ENCODE measurements at regions not wholly inside any gene's neighbourhood (a gene's known extent, or its start where the extent isn't known, plus 50 kb on each side); places are given as distances from the start of the nearest gene placed in this dataset.

DNA sequence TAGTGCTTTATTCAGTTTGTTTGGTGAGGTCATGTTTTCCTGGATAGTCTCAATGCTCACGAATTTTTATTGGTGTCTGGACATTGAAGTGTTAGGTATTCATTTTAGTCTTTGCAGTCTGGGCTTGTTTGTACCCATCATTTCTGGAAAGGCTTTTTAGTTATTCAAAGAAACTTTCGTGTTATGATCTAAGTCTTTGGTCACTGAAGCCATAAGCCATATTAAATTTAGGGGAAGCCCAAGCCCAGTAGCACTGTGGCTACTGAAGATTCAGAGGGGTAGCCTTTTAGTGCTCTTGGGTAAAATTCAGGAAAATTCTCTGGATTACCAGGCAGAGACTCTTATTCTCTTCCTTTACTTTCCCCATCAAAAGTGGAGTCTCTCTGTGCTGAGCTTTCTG is 56.2 kb upstream of the PEX5L start:
- ChIA-PET CTCF (no interaction called here), POLR2A (no interaction called here)
- H3K4me1 ChIP-seq (ENCODE audit: control extremely low read depth in 1 of 4, control insufficient read depth in 4 of 4, insufficient read depth in 4 of 4, low read length in 3 of 4), result no peaks in the 10 kb centered on the region
- no peak overlapping the region for H3K27ac ChIP-seq (ENCODE audit: insufficient read depth in 1 of 2, low read depth in 1 of 2, low read length in 2 of 2, poor library complexity in 1 of 2, severe bottlenecking in 2 of 2)
- no peak for DNase-seq
- H3K36me3 ChIP-seq (ENCODE audit: control insufficient read depth in 4 of 4, insufficient read depth in 4 of 4, low read length in 3 of 4), result no peaks in the 10 kb centered on the region
- H3K4me3 ChIP-seq (ENCODE audit: control insufficient read depth in 1 of 7, extremely low read depth in 1 of 7, insufficient read depth in 4 of 7, low read depth in 2 of 7, low read length in 6 of 7), result no peak overlapping the region
- WGBS (ENCODE audit: insufficient coverage), result 87% methylated on average over 2 of the region's 2 CpGs
- no peaks in the 10 kb centered on the region for H3K9me3 ChIP-seq (ENCODE audit: control extremely low read depth in 1 of 5, control insufficient read depth in 4 of 5, insufficient read depth in 2 of 5, low read depth in 1 of 5, low read length in 4 of 5)
- no peaks in the 10 kb centered on the region for H3K27me3 ChIP-seq (replicated peaks in 2 of 5; ENCODE audit: control insufficient read depth in 4 of 5, insufficient read depth in 5 of 5, low read length in 4 of 5)

DNA sequence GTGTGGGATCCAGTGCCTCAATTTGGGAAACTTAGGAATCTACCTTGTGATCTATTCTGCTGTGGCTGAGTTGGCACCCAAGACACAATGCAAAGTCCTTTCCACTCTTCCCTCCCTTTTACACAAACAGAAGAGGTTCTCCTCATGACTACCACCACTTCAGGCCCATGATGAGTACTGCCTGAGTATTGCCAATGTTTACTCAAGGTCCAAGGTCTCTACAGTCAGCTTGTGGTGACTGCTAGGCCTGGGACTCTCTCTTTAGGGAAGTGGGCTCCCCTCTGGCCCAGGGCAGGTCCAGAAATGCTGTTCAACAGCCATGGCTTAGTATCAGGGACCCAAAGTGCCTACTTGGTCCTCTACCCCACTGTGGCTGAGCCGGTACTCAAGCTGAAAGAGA is 56.8 kb upstream of the PEX5L start:
- Histone ChIP-seq H3K4me1 (ENCODE audit: control extremely low read depth in 1 of 4, control insufficient read depth in 4 of 4, insufficient read depth in 4 of 4, low read length in 3 of 4) (no peaks in the 10 kb centered on the region), H3K36me3 (ENCODE audit: control insufficient read depth in 4 of 4, insufficient read depth in 4 of 4, low read length in 3 of 4) (no peaks in the 10 kb centered on the region), H3K27ac (ENCODE audit: insufficient read depth in 1 of 2, low read depth in 1 of 2, low read length in 2 of 2, poor library complexity in 1 of 2, severe bottlenecking in 2 of 2) (no peak overlapping the region), H3K9me3 (ENCODE audit: control extremely low read depth in 1 of 5, control insufficient read depth in 4 of 5, insufficient read depth in 2 of 5, low read depth in 1 of 5, low read length in 4 of 5) (no peaks in the 10 kb centered on the region), H3K4me3 (ENCODE audit: control insufficient read depth in 1 of 7, extremely low read depth in 1 of 7, insufficient read depth in 4 of 7, low read depth in 2 of 7, low read length in 6 of 7) (no peak overlapping the region), H3K27me3 (replicated peaks in 2 of 5; ENCODE audit: control insufficient read depth in 4 of 5, insufficient read depth in 5 of 5, low read length in 4 of 5) (no peaks in the 10 kb centered on the region)
- ChIA-PET POLR2A (no interaction called here), CTCF (no interaction called here)
- WGBS (ENCODE audit: insufficient coverage), result no CpG with 5 or more reads among the region's 1 CpG
- DNase-seq, result no peak

DNA sequence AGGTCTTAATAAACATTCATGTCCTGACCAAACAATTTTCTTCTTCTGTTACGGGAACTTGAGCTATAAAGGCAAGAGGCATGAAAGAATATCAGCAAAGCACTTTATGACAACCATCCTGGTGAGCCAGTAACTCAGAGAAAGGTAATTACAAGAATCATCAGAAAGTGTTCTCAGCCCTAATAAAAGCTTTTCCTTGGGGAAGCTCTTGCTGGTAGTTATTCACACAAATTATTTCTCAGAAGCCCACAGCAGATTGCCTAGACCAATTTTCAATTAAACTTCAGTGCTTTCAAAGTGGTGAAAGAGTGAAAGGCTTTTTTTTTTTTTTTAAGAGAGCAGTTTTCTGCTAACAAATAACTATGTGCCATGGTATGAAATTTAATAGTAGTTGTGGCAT is 60.9 kb upstream of the PEX5L start:
- ChIA-PET CTCF (interaction anchor here (1.0 kb wide), 1 partner anchor 9 kb away, joined by 3 read pairs; no protein-coding TSS in a partner anchor), POLR2A (no interaction called here)
- no CpG with 5 or more reads among the region's 1 CpG for WGBS (ENCODE audit: insufficient coverage)

DNA sequence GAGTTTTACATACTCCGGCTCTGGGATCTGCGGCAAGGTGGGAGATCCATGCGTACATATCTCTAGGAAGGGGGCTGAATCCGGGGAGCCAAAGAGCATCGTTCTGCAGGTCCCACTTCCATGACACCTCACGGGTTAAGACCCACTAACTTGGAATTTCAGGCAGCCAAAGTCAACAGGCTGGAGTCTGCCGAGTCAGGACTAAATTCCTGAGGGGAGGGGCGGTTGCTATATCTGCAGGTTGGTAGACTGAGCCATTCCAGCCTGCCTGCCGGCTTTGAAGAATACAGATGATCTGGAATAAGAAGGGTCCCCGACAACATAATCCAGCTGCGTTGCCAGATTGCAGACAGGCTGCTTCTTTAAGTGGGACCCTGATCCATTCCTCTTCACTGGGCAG is 65.4 kb upstream of the PEX5L start:
- WGBS (ENCODE audit: insufficient coverage), result 85% methylated on average over 11 of the region's 11 CpGs
- Histone ChIP-seq H3K4me1 (ENCODE audit: control extremely low read depth in 1 of 4, control insufficient read depth in 4 of 4, insufficient read depth in 4 of 4, low read length in 3 of 4) (no peaks in the 10 kb centered on the region), H3K4me3 (ENCODE audit: control insufficient read depth in 1 of 7, extremely low read depth in 1 of 7, insufficient read depth in 4 of 7, low read depth in 2 of 7, low read length in 6 of 7) (no peak overlapping the region), H3K27ac (ENCODE audit: insufficient read depth in 1 of 2, low read depth in 1 of 2, low read length in 2 of 2, poor library complexity in 1 of 2, severe bottlenecking in 2 of 2) (no peak overlapping the region), H3K36me3 (ENCODE audit: control insufficient read depth in 4 of 4, insufficient read depth in 4 of 4, low read length in 3 of 4) (no peaks in the 10 kb centered on the region), H3K27me3 (replicated peaks in 2 of 5; ENCODE audit: control insufficient read depth in 4 of 5, insufficient read depth in 5 of 5, low read length in 4 of 5) (no peaks in the 10 kb centered on the region), H3K9me3 (ENCODE audit: control extremely low read depth in 1 of 5, control insufficient read depth in 4 of 5, insufficient read depth in 2 of 5, low read depth in 1 of 5, low read length in 4 of 5) (no peaks in the 10 kb centered on the region)
- CTCF ChIA-PET, result no interaction called here
- POLR2A ChIA-PET, result no interaction called here
- DNase-seq, result no peak

More for the DNA sequence above, 60.9 kb upstream of the PEX5L start:
- Histone ChIP-seq H3K9me3 (ENCODE audit: control extremely low read depth in 1 of 5, control insufficient read depth in 4 of 5, insufficient read depth in 2 of 5, low read depth in 1 of 5, low read length in 4 of 5) (no peaks in the 10 kb centered on the region), H3K27ac (ENCODE audit: insufficient read depth in 1 of 2, low read depth in 1 of 2, low read length in 2 of 2, poor library complexity in 1 of 2, severe bottlenecking in 2 of 2) (no peak overlapping the region), H3K4me1 (ENCODE audit: control extremely low read depth in 1 of 4, control insufficient read depth in 4 of 4, insufficient read depth in 4 of 4, low read length in 3 of 4) (no peaks in the 10 kb centered on the region), H3K4me3 (ENCODE audit: control insufficient read depth in 1 of 7, extremely low read depth in 1 of 7, insufficient read depth in 4 of 7, low read depth in 2 of 7, low read length in 6 of 7) (no peak overlapping the region), H3K36me3 (ENCODE audit: control insufficient read depth in 4 of 4, insufficient read depth in 4 of 4, low read length in 3 of 4) (no peaks in the 10 kb centered on the region), H3K27me3 (replicated peaks in 2 of 5; ENCODE audit: control insufficient read depth in 4 of 5, insufficient read depth in 5 of 5, low read length in 4 of 5) (no peaks in the 10 kb centered on the region)
- DNase-seq, result no peak

DNA sequence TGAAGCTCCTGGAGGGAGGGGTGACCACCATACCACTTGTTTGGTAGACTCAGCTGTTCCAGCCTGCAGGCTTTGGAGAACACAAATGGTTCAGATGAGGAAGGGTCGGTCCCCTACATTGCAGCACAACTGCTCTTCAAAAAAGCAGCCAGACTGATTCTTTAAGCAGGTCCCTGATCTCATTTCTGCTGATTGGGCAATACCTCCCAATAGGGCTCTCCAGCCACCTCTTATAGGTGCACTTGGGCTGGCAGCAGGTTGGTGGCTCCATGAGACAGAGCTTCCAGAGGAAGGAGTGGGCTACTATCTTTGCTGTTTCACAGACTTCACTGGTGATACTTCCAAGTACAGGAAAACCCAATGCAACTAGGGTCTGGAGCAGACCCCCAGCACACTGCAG is 65.9 kb upstream of the PEX5L start:
- Histone ChIP-seq H3K27me3 (replicated peaks in 2 of 5; ENCODE audit: control insufficient read depth in 4 of 5, insufficient read depth in 5 of 5, low read length in 4 of 5) (no peaks in the 10 kb centered on the region), H3K4me1 (ENCODE audit: control extremely low read depth in 1 of 4, control insufficient read depth in 4 of 4, insufficient read depth in 4 of 4, low read length in 3 of 4) (no peaks in the 10 kb centered on the region), H3K9me3 (ENCODE audit: control extremely low read depth in 1 of 5, control insufficient read depth in 4 of 5, insufficient read depth in 2 of 5, low read depth in 1 of 5, low read length in 4 of 5) (no peaks in the 10 kb centered on the region), H3K27ac (ENCODE audit: insufficient read depth in 1 of 2, low read depth in 1 of 2, low read length in 2 of 2, poor library complexity in 1 of 2, severe bottlenecking in 2 of 2) (no peak overlapping the region), H3K4me3 (ENCODE audit: control insufficient read depth in 1 of 7, extremely low read depth in 1 of 7, insufficient read depth in 4 of 7, low read depth in 2 of 7, low read length in 6 of 7) (no peak overlapping the region), H3K36me3 (ENCODE audit: control insufficient read depth in 4 of 4, insufficient read depth in 4 of 4, low read length in 3 of 4) (no peaks in the 10 kb centered on the region)
- CTCF ChIA-PET, result no interaction called here
- WGBS (ENCODE audit: insufficient coverage), result 100% methylated on average over 1 of the region's 1 CpG
- POLR2A ChIA-PET, result no interaction called here
- DNase-seq, result no peak

DNA sequence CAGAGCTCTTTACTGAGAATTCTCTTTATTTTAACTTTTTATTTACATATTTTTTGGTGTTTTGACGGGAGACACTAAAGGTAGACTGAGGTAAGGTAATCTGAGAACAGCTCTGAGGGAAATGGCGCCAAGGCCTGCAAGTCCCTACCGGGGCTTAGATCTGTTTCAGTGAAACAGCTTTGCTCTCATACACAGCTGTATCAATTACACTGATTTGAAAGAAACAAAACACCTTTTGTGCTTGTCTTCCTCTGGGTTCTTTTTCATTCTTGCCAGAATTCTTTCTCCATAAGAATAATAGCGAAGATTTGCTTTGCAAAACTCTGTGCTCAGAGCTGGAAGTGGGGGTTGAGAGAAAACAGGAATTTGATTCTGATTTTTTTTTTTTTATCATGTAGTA is 79.5 kb upstream of the PEX5L start:
- Histone ChIP-seq H3K27ac (ENCODE audit: insufficient read depth in 1 of 2, low read depth in 1 of 2, low read length in 2 of 2, poor library complexity in 1 of 2, severe bottlenecking in 2 of 2) (no peak overlapping the region), H3K4me1 (ENCODE audit: control extremely low read depth in 1 of 4, control insufficient read depth in 4 of 4, insufficient read depth in 4 of 4, low read length in 3 of 4) (no peaks in the 10 kb centered on the region), H3K36me3 (ENCODE audit: control insufficient read depth in 4 of 4, insufficient read depth in 4 of 4, low read length in 3 of 4) (no peaks in the 10 kb centered on the region), H3K4me3 (ENCODE audit: control insufficient read depth in 1 of 7, extremely low read depth in 1 of 7, insufficient read depth in 4 of 7, low read depth in 2 of 7, low read length in 6 of 7) (no peak overlapping the region), H3K27me3 (replicated peaks in 2 of 5; ENCODE audit: control insufficient read depth in 4 of 5, insufficient read depth in 5 of 5, low read length in 4 of 5) (no peaks in the 10 kb centered on the region), H3K9me3 (ENCODE audit: control extremely low read depth in 1 of 5, control insufficient read depth in 4 of 5, insufficient read depth in 2 of 5, low read depth in 1 of 5, low read length in 4 of 5) (no peaks in the 10 kb centered on the region)
- DNase-seq, result no peak
- ChIA-PET CTCF (no interaction called here), POLR2A (no interaction called here)
- WGBS (ENCODE audit: insufficient coverage), result 75% methylated on average over 3 of the region's 4 CpGs

DNA sequence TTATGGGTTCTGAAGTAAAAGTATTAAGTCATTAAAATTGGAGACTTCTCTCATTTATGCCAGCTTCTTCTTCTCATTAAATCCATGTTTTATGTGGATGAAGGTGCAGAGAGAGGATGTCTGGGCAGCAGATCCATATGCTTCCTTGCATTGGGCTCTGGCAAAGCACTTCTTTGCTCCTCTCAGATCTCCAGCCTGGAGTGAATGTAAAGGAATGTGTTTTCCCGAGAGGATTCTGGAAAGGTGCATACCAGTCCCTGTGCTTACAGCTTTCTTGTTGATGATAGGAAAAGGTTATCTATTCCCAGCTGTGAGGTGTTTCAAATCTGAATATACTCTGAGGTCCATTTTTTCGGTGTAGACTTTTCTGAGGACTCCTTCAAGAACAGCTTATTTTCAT is 79.9 kb upstream of the PEX5L start:
- H3K4me3 ChIP-seq (ENCODE audit: control insufficient read depth in 1 of 7, extremely low read depth in 1 of 7, insufficient read depth in 4 of 7, low read depth in 2 of 7, low read length in 6 of 7), result no peak overlapping the region
- WGBS (ENCODE audit: insufficient coverage), result 66% methylated on average over 2 of the region's 2 CpGs
- DNase-seq, result no peak
- H3K27me3 ChIP-seq (replicated peaks in 2 of 5; ENCODE audit: control insufficient read depth in 4 of 5, insufficient read depth in 5 of 5, low read length in 4 of 5), result no peaks in the 10 kb centered on the region
- no peaks in the 10 kb centered on the region for H3K4me1 ChIP-seq (ENCODE audit: control extremely low read depth in 1 of 4, control insufficient read depth in 4 of 4, insufficient read depth in 4 of 4, low read length in 3 of 4)
- H3K9me3 ChIP-seq (ENCODE audit: control extremely low read depth in 1 of 5, control insufficient read depth in 4 of 5, insufficient read depth in 2 of 5, low read depth in 1 of 5, low read length in 4 of 5), result no peaks in the 10 kb centered on the region
- H3K27ac ChIP-seq (ENCODE audit: insufficient read depth in 1 of 2, low read depth in 1 of 2, low read length in 2 of 2, poor library complexity in 1 of 2, severe bottlenecking in 2 of 2), result no peak overlapping the region
- H3K36me3 ChIP-seq (ENCODE audit: control insufficient read depth in 4 of 4, insufficient read depth in 4 of 4, low read length in 3 of 4), result no peaks in the 10 kb centered on the region
- ChIA-PET CTCF (no interaction called here), POLR2A (no interaction called here)
